K562 (cell line): ENCODE measurements at regions not wholly inside any gene's neighbourhood (a gene's known extent, or its start where the extent isn't known, plus 50 kb on each side); places are given as distances from the start of the nearest gene placed in this dataset.

Source experiments
- ATAC-seq: fragments of 200-7000 bp; cut with Tn5 transposase; 3 replicates; pipeline ENCODE4 v1.9.1; 2020; ENCODE audit warnings: moderate library complexity
- BruUV-seq: library from RNA; stranded (reverse); fragments of 400-500 nt; replicated peaks from 2 replicates; lab custom pipeline; 2021; lab: Mats Ljungman, UMichigan
- CTCF ChIA-PET: fragments of 300-600 bp; formaldehyde crosslinking; extraction: SDS; loops from one replicate; lab custom pipeline; 2021; ENCODE audit warnings: low intra/inter-chr PET ratio; lab: Yijun Ruan, JAX
- POLR2A ChIA-PET: fragments of 300-600, 350-650 bp; sonication (Branson Sonifier 250); formaldehyde crosslinking; extraction: SDS; loops from one replicate; lab custom pipeline; 2021; ENCODE audit warnings: antibody characterized with exemption, inconsistent platforms; lab: Yijun Ruan, JAX
- DNase-seq, 4 experiments: peaks; one replicate each; pipeline versions ENCODE4 v3.0.0 to v3.0.0-alpha.2; 2011 to 2018; ENCODE audit warnings: low spot score in 3 of 4, mixed read lengths in 3 of 4; ENCODE audit errors: extremely low read depth in 1 of 4
- FAIRE-seq: peaks from 2 replicates; lab custom pipeline; 2011; peaks lifted over from hg19 to GRCh38; lab: Jason Lieb, UNC
- H2AFZ ChIP-seq: 2 replicates; pipeline ENCODE4 v1.6.0; 2011; ENCODE audit warnings: low read depth, low read length, control low read depth, inconsistent platforms
- H3K27ac ChIP-seq: fragments of 200-600 bp; 3 replicates; pipeline ENCODE4 v1.8.0; 2011; ENCODE audit warnings: low read depth, mild to moderate bottlenecking, control low read depth, inconsistent platforms, low read length, moderate library complexity, mixed read lengths; ENCODE audit errors: extremely low read depth
- H3K27me3 ChIP-seq, 2 experiments: fragments of 300-600 bp in 1 of 2; 2 replicates in 1 of 2; 3 replicates in 1 of 2; pipeline versions ENCODE4 v1.6.0 to v1.8.0; 2011; ENCODE audit warnings: inconsistent platforms in 2 of 2, low read length in 2 of 2, mild to moderate bottlenecking in 1 of 2, mixed read lengths in 1 of 2, moderate library complexity in 1 of 2; ENCODE audit not compliant: control insufficient read depth in 2 of 2, insufficient read depth in 2 of 2
- H3K36me3 ChIP-seq: fragments of 300-600 bp; 3 replicates; pipeline ENCODE4 v1.8.0; 2011; ENCODE audit warnings: mild to moderate bottlenecking, low read length, inconsistent platforms; ENCODE audit not compliant: control insufficient read depth, insufficient read depth
- H3K4me1 ChIP-seq, 2 experiments: fragments of 200-600 bp in 1 of 2; replicated peaks in 1 of 2; 2 replicates in 1 of 2; 3 replicates in 1 of 2; pipeline versions ENCODE4 v1.5.1 to v1.8.0; 2011; ENCODE audit warnings: inconsistent platforms in 2 of 2, low read length in 2 of 2, mild to moderate bottlenecking in 1 of 2, mixed read lengths in 1 of 2, moderate library complexity in 1 of 2; ENCODE audit not compliant: control insufficient read depth in 2 of 2, insufficient read depth in 2 of 2
- H3K4me2 ChIP-seq: 2 replicates; pipeline ENCODE4 v1.6.1; 2011; ENCODE audit warnings: low read length, control low read depth, inconsistent platforms, mixed read lengths; ENCODE audit not compliant: insufficient read depth
- H3K4me3 ChIP-seq: fragments of 200-600 bp; sonication (generic), shearing (Covaris generic); 2 replicates; pipeline ENCODE4 v1.5.1; 2016; ENCODE audit warnings: control low read depth, inconsistent platforms
- H3K79me2 ChIP-seq: fragments of 200-600 bp; 3 replicates; pipeline ENCODE4 v1.8.0; 2011; ENCODE audit warnings: low read length, inconsistent platforms; ENCODE audit not compliant: control insufficient read depth, insufficient read depth
- H3K9ac ChIP-seq, 2 experiments: 2 replicates each; pipeline versions ENCODE4 v1.6.0 to v1.6.1; 2011; ENCODE audit warnings: low read depth in 2 of 2, low read length in 2 of 2, control low read depth in 1 of 2, inconsistent platforms in 1 of 2, mild to moderate bottlenecking in 1 of 2, mixed read lengths in 1 of 2; ENCODE audit not compliant: insufficient read depth in 1 of 2
- H3K9me1 ChIP-seq: one replicate; pipeline ENCODE4 v1.6.0; 2011; ENCODE audit warnings: inconsistent platforms, mild to moderate bottlenecking, low read length, moderate library complexity; ENCODE audit not compliant: control insufficient read depth, insufficient read depth
- H3K9me3 ChIP-seq: replicated peaks from 2 replicates; pipeline ENCODE4 v1.5.1; 2011; ENCODE audit warnings: low read depth, low read length, inconsistent platforms; ENCODE audit not compliant: control insufficient read depth, insufficient read depth
- H4K20me1 ChIP-seq: replicated peaks from 2 replicates; pipeline ENCODE4 v1.6.1; 2011; ENCODE audit warnings: low read length, inconsistent platforms, mixed read lengths; ENCODE audit not compliant: control insufficient read depth, insufficient read depth
- GABPA ChIP-seq: fragments of 200-800 bp; sonication (Bioruptor generic); conservative IDR thresholded peaks from 2 replicates; pipeline ENCODE4 v1.6.1; 2016; ENCODE audit warnings: low read depth, missing genetic modification characterization, missing compliant biosample characterization
- HDAC2 ChIP-seq: fragments of 450-650 bp; IDR thresholded peaks from 2 replicates; pipeline ENCODE4 v1.6.1; 2016; ENCODE audit warnings: mild to moderate bottlenecking
- HDGF ChIP-seq: fragments of 450-650 bp; IDR thresholded peaks from 2 replicates; pipeline ENCODE4 v1.6.1; 2016
- KDM4B ChIP-seq, 2 experiments: fragments of 450-650 bp in 1 of 2; sonication (generic) in 1 of 2; IDR thresholded peaks; 2 replicates each; pipeline ENCODE4 v1.6.1; 2016 to 2017; ENCODE audit warnings: borderline replicate concordance in 2 of 2, antibody characterized with exemption in 1 of 2, low read depth in 1 of 2, mild to moderate bottlenecking in 1 of 2
- MECOM ChIP-seq: fragments of 250-450 bp; sonication (Bioruptor Pico); IDR thresholded peaks from 2 replicates; pipeline ENCODE4 v1.8.0; 2022; ENCODE audit warnings: inconsistent platforms
- NR1H2 ChIP-seq: sonication (generic); formaldehyde crosslinking; IDR thresholded peaks from 2 replicates; pipeline ENCODE4 v1.4.0; 2020; ENCODE audit warnings: mild to moderate bottlenecking, missing genetic modification reagents
- PYGO2 ChIP-seq: fragments of 450-650 bp; IDR thresholded peaks from 2 replicates; pipeline ENCODE4 v1.6.1; 2016; ENCODE audit warnings: mild to moderate bottlenecking, missing genetic modification characterization, moderate library complexity, missing compliant biosample characterization
- SMARCE1 ChIP-seq: fragments of 450-650 bp; IDR thresholded peaks from 2 replicates; pipeline ENCODE4 v1.7.1; 2016; ENCODE audit warnings: mild to moderate bottlenecking
- SNAPC5 ChIP-seq: fragments of 250-450 bp; sonication (Bioruptor Pico); IDR thresholded peaks from 2 replicates; pipeline ENCODE4 v1.8.0; 2021; ENCODE audit warnings: moderate library complexity, mild to moderate bottlenecking, inconsistent platforms
- TOE1 ChIP-seq, 2 experiments: fragments of 450-650 bp in 1 of 2; sonication (generic) in 1 of 2; formaldehyde crosslinking in 1 of 2; IDR thresholded peaks; 2 replicates each; pipeline versions ENCODE4 v1.7.1 to v1.8.0; 2016 to 2022; ENCODE audit warnings: borderline replicate concordance in 2 of 2, mild to moderate bottlenecking in 2 of 2, antibody characterized with exemption in 1 of 2, inconsistent platforms in 1 of 2, low read depth in 1 of 2, missing genetic modification reagents in 1 of 2, moderate library complexity in 1 of 2
- U2AF2 ChIP-seq: fragments of 200-400 bp; formaldehyde crosslinking; optimal IDR thresholded peaks from 2 replicates; pipeline ENCODE3; 2017; ENCODE audit warnings: low read depth, mild to moderate bottlenecking, low read length
- XRCC5 ChIP-seq: fragments of 200-400 bp; formaldehyde crosslinking; IDR thresholded peaks from 2 replicates; pipeline ENCODE4 v1.6.1; 2017; ENCODE audit warnings: low read depth, mild to moderate bottlenecking, low read length
- ZNF395 ChIP-seq: fragments of 200-800 bp; sonication (Bioruptor generic); IDR thresholded peaks from 2 replicates; pipeline ENCODE4 v1.6.1; 2017; ENCODE audit warnings: missing genetic modification characterization, missing compliant biosample characterization
- ZNF449 ChIP-seq: fragments of 250-450 bp; sonication (Bioruptor Pico); IDR thresholded peaks from 2 replicates; pipeline ENCODE4 v1.8.0; 2022; ENCODE audit warnings: moderate library complexity, mild to moderate bottlenecking, inconsistent platforms
- WGBS: fragments of 100-300 bp; shearing (Covaris generic); methylation state at CpG from one replicate; pipeline ENCODE4 v1.1.6; 2016; ENCODE audit warnings: low coverage, mixed read lengths; ENCODE audit not compliant: insufficient coverage; ENCODE audit errors: missing lambda C conversion rate; 5-methylcytosine and 5-hydroxymethylcytosine counted together
- in situ Hi-C: fragments of 300-500 bp; cut with MboI; formaldehyde crosslinking; loops from 4 replicates; pipeline ENCODE4 v1.15.0; 2018; ENCODE audit warnings: inconsistent platforms, mixed read lengths
- intact Hi-C: fragments of 100-400 bp; cut with micrococcal nuclease; formaldehyde crosslinking; loops from 2 replicates; pipeline ENCODE4 v1.14.2; 2022

- no peak overlapping the region for H3K4me3 ChIP-seq
- H3K36me3 ChIP-seq: no peaks in the 10 kb centered on the region
- H4K20me1 ChIP-seq: no peaks in the 10 kb centered on the region
- no peaks in the 10 kb centered on the region for H3K4me1 ChIP-seq
- no peaks in the 10 kb centered on the region for H3K79me2 ChIP-seq
- no peak overlapping the region for H3K27ac ChIP-seq
- intact Hi-C loops: no loop called here
- ATAC-seq (no peak), DNase-seq (no peak), FAIRE-seq (no peak)
- H3K9ac ChIP-seq: no peak overlapping the region
- no peak for TF ChIP-seq SNAPC5 (CRISPR knock-in tag)
- TF ChIP-seq HDAC2: no peak
- TF ChIP-seq ZNF395: no peak
- TF ChIP-seq PYGO2 (tag): no peak
- no peak for TF ChIP-seq GABPA (tag)
- no peak for TF ChIP-seq XRCC5
- TF ChIP-seq NR1H2 (CRISPR knock-in tag): no peak
- TF ChIP-seq KDM4B (IDR thresholded peaks at IDR 0.05; ENCODE audit: borderline replicate concordance in 2 of 2, low read depth in 1 of 2): no peak
- no peak for TF ChIP-seq MECOM (CRISPR knock-in tag)
- no peak for TF ChIP-seq U2AF2
- TF ChIP-seq HDGF: no peak
- no peak for TF ChIP-seq SMARCE1
- no peak for TF ChIP-seq ZNF449
- no peak for TF ChIP-seq TOE1 (IDR thresholded peaks at IDR 0.05; ENCODE audit: borderline replicate concordance)
- no peak for TF ChIP-seq TOE1 (CRISPR knock-in tag; IDR thresholded peaks at IDR 0.05; ENCODE audit: borderline replicate concordance, low read depth)
- no peak overlapping the region for H3K4me2 ChIP-seq
- ChIA-PET CTCF (no interaction called here), POLR2A (no interaction called here)
- in situ Hi-C loops: no loop called here
- no peaks in the 10 kb centered on the region for H3K9me1 ChIP-seq
- no peaks in the 10 kb centered on the region; the same call in 1 of the 2 replicates for H3K9me3 ChIP-seq
- no peak overlapping the region for H2AFZ ChIP-seq
- no peaks in the 10 kb centered on the region for H3K27me3 ChIP-seq
- WGBS: 2% methylated on average over 2 of the region's 2 CpGs
- no TSS peak for BruUV-seq
Measured at GRCh38 chr5:40312205-40312604, 367.5 kb upstream of the PTGER4 start.
